Panc1 (cell line): ENCODE measurements at regions not wholly inside any gene's neighbourhood (a gene's known extent, or its start where the extent isn't known, plus 50 kb on each side); places are given as distances from the start of the nearest gene placed in this dataset.

ENCODE experiments used
- ATAC-seq: fragments of 200-7000 bp; cut with Tn5 transposase; 2 replicates; pipeline ENCODE4 v1.9.1; 2020; ENCODE audit warnings: mild to moderate bottlenecking, moderate library complexity
- BruUV-seq: library from RNA; stranded (reverse); fragments of 400-500 nt; replicated peaks from 2 replicates; lab custom pipeline; 2021; lab: Mats Ljungman, UMichigan
- CTCF ChIA-PET: fragments of 300-600 bp; sonication (Branson Sonifier 250); formaldehyde crosslinking; loops from one replicate; lab custom pipeline; 2022; ENCODE audit warnings: antibody characterized with exemption; lab: Charles Lee
- POLR2A ChIA-PET: fragments of 300-600 bp; sonication (Branson Sonifier 250); formaldehyde crosslinking; loops from one replicate; lab custom pipeline; 2022; ENCODE audit warnings: antibody characterized with exemption; lab: Charles Lee
- DNase-seq: peaks from one replicate; pipeline ENCODE4 v3.0.0-alpha.2; 2010; ENCODE audit warnings: low read depth, low spot score
- H3K27ac ChIP-seq: 2 replicates; pipeline ENCODE4 v1.5.1; 2011; ENCODE audit warnings: mild to moderate bottlenecking, low read length, inconsistent platforms
- H3K27me3 ChIP-seq: fragments of 200-500 bp; sonication (Bioruptor generic); 2 replicates; pipeline ENCODE4 v1.6.0; 2014; ENCODE audit warnings: low read length, inconsistent platforms; ENCODE audit not compliant: control insufficient read depth, insufficient read depth
- H3K36me3 ChIP-seq: fragments of 200-500 bp; sonication (Bioruptor generic); 2 replicates; pipeline ENCODE4 v1.5.1; 2014; ENCODE audit warnings: inconsistent platforms, mild to moderate bottlenecking, low read length, moderate library complexity; ENCODE audit not compliant: control insufficient read depth, insufficient read depth
- H3K4me1 ChIP-seq: 2 replicates; pipeline ENCODE4 v1.5.1; 2011; ENCODE audit warnings: inconsistent platforms, mild to moderate bottlenecking, low read length, moderate library complexity; ENCODE audit not compliant: control insufficient read depth, insufficient read depth
- H3K4me3 ChIP-seq, 2 experiments: 2 replicates each; pipeline ENCODE4 v1.5.1; 2011 to 2012; ENCODE audit warnings: low read depth in 2 of 2, low read length in 2 of 2, mild to moderate bottlenecking in 2 of 2, inconsistent platforms in 1 of 2, moderate library complexity in 1 of 2
- H3K9me3 ChIP-seq: fragments of 200-500 bp; sonication (Bioruptor generic); 2 replicates; pipeline ENCODE4 v1.5.1; 2014; ENCODE audit warnings: low read depth, mild to moderate bottlenecking, inconsistent platforms, low read length, moderate library complexity; ENCODE audit not compliant: control insufficient read depth, insufficient read depth
- POLR2AphosphoS5 ChIP-seq: IDR thresholded peaks from 2 replicates; pipeline ENCODE4 v1.6.1; 2012; ENCODE audit warnings: mild to moderate bottlenecking, low read depth, low read length, moderate library complexity
- SIN3A ChIP-seq: IDR thresholded peaks from 2 replicates; pipeline ENCODE4 v1.6.1; 2012; ENCODE audit warnings: low read depth, mild to moderate bottlenecking, low read length, moderate library complexity, borderline replicate concordance; ENCODE audit not compliant: insufficient read depth
- TCF7L2 ChIP-seq: IDR thresholded peaks from 2 replicates; pipeline ENCODE4 v1.6.1; 2011; ENCODE audit warnings: mild to moderate bottlenecking, low read depth, low read length, inconsistent platforms
- in situ Hi-C: cut with HindIII; loops from 2 replicates; pipeline ENCODE4 v1.10.0; 2016; ENCODE audit warnings: low sequenced_read_pairs, low pct_unique_long_range_greater_than_20kb
- intact Hi-C: fragments of 100-400 bp; cut with micrococcal nuclease; formaldehyde crosslinking; loops from one replicate; pipeline ENCODE4 v1.10.0; 2022; ENCODE audit not compliant: unreplicated experiment
- TF ChIP-seq, protein P1 (sequence below), 2 experiments: IDR thresholded peaks; 2 replicates each; pipeline ENCODE4 v1.6.1; 2011 to 2012; ENCODE audit warnings: low read depth in 2 of 2, control low read depth in 1 of 2, low read length in 1 of 2, mild to moderate bottlenecking in 1 of 2, moderate library complexity in 1 of 2; ENCODE audit not compliant: insufficient read depth in 1 of 2
- TF ChIP-seq, protein P2 (sequence below): fragments of 450-650 bp; IDR thresholded peaks from 2 replicates; pipeline ENCODE4 v1.5.1; 2017; ENCODE audit warnings: mild to moderate bottlenecking

- ChIA-PET CTCF (no interaction called here), POLR2A (no interaction called here)
- Histone ChIP-seq H3K4me3 (no peak overlapping the region), H3K9me3 (no peaks in the 10 kb centered on the region), H3K27me3 (no peaks in the 10 kb centered on the region), H3K4me1 (no peaks in the 10 kb centered on the region), H3K27ac (no peak overlapping the region), H3K36me3 (no peaks in the 10 kb centered on the region)
- no TSS peak for BruUV-seq
- TF ChIP-seq, protein P1, sequence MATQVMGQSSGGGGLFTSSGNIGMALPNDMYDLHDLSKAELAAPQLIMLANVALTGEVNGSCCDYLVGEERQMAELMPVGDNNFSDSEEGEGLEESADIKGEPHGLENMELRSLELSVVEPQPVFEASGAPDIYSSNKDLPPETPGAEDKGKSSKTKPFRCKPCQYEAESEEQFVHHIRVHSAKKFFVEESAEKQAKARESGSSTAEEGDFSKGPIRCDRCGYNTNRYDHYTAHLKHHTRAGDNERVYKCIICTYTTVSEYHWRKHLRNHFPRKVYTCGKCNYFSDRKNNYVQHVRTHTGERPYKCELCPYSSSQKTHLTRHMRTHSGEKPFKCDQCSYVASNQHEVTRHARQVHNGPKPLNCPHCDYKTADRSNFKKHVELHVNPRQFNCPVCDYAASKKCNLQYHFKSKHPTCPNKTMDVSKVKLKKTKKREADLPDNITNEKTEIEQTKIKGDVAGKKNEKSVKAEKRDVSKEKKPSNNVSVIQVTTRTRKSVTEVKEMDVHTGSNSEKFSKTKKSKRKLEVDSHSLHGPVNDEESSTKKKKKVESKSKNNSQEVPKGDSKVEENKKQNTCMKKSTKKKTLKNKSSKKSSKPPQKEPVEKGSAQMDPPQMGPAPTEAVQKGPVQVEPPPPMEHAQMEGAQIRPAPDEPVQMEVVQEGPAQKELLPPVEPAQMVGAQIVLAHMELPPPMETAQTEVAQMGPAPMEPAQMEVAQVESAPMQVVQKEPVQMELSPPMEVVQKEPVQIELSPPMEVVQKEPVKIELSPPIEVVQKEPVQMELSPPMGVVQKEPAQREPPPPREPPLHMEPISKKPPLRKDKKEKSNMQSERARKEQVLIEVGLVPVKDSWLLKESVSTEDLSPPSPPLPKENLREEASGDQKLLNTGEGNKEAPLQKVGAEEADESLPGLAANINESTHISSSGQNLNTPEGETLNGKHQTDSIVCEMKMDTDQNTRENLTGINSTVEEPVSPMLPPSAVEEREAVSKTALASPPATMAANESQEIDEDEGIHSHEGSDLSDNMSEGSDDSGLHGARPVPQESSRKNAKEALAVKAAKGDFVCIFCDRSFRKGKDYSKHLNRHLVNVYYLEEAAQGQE (IDR thresholded peaks at IDR 0.05; ENCODE audit: insufficient read depth in 1 of 2, low read depth in 2 of 2, low read length in 1 of 2), result no peak
- TF ChIP-seq, protein P2, sequence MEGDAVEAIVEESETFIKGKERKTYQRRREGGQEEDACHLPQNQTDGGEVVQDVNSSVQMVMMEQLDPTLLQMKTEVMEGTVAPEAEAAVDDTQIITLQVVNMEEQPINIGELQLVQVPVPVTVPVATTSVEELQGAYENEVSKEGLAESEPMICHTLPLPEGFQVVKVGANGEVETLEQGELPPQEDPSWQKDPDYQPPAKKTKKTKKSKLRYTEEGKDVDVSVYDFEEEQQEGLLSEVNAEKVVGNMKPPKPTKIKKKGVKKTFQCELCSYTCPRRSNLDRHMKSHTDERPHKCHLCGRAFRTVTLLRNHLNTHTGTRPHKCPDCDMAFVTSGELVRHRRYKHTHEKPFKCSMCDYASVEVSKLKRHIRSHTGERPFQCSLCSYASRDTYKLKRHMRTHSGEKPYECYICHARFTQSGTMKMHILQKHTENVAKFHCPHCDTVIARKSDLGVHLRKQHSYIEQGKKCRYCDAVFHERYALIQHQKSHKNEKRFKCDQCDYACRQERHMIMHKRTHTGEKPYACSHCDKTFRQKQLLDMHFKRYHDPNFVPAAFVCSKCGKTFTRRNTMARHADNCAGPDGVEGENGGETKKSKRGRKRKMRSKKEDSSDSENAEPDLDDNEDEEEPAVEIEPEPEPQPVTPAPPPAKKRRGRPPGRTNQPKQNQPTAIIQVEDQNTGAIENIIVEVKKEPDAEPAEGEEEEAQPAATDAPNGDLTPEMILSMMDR, result no peak
- intact Hi-C loops (no loop called here), in situ Hi-C loops (no loop called here)
- no peak for ATAC-seq
- no peak for DNase-seq
Observed at GRCh38 chr4:56227301-56227835, 159.9 kb downstream of the AASDH start.

GRCh38 chr4:56226579-56226978, 160.7 kb downstream of the AASDH start:
- H3K4me1 ChIP-seq, result no peaks in the 10 kb centered on the region
- H3K9me3 ChIP-seq, result no peaks in the 10 kb centered on the region
- no peak overlapping the region for H3K4me3 ChIP-seq
- intact Hi-C loops (no loop called here), in situ Hi-C loops (no loop called here)
- TF ChIP-seq, protein P1 (IDR thresholded peaks at IDR 0.05; ENCODE audit: insufficient read depth in 1 of 2, low read depth in 2 of 2, low read length in 1 of 2), result no peak
- TF ChIP-seq SIN3A (no peak), TCF7L2 (no peak), POLR2AphosphoS5 (no peak)
- TF ChIP-seq, protein P2, result no peak
- no peak for ATAC-seq
- POLR2A ChIA-PET, result no interaction called here
- no peak overlapping the region for H3K27ac ChIP-seq
- DNase-seq, result no peak
- CTCF ChIA-PET, result no interaction called here
- no TSS peak for BruUV-seq
- no peaks in the 10 kb centered on the region for H3K36me3 ChIP-seq
- no peaks in the 10 kb centered on the region for H3K27me3 ChIP-seq
